CD4-positive, alpha-beta T cell (primary cell): ENCODE measurements at regions not wholly inside any gene's neighbourhood (a gene's known extent, or its start where the extent isn't known, plus 50 kb on each side); places are given as distances from the start of the nearest gene placed in this dataset.

Source experiments
- ATAC-seq: fragments of 200-7000 bp; cut with Tn5 transposase; one replicate; pipeline ENCODE4 v1.10.0; 2022; ENCODE audit warnings: mild to moderate bottlenecking; ENCODE audit not compliant: poor library complexity
- CTCF ChIA-PET: fragments of 350-600 bp; sonication (Branson Sonifier 250); formaldehyde crosslinking; loops from one replicate; lab custom pipeline; 2021; ENCODE audit warnings: antibody characterized with exemption, inconsistent platforms; lab: Charles Lee
- POLR2A ChIA-PET: fragments of 350-600 bp; sonication (Branson Sonifier 250); formaldehyde crosslinking; loops from one replicate; lab custom pipeline; 2021; ENCODE audit warnings: antibody characterized with exemption, inconsistent platforms; lab: Charles Lee
- DNase-seq, 14 experiments: peaks; one replicate each; pipeline ENCODE4 v3.0.0-alpha.2; 2013 to 2020; ENCODE audit warnings: mixed read lengths in 2 of 14
- H3K27ac ChIP-seq, 2 donors: one replicate each; pipeline versions ENCODE4 v1.5.1 to v1.7.0; 2013; ENCODE audit warnings: low read length in 2 of 2, low read depth in 1 of 2, mild to moderate bottlenecking in 1 of 2
- H3K27me3 ChIP-seq, 2 experiments: 1 replicate in 1 of 2; 2 replicates in 1 of 2; pipeline versions ENCODE4 v1.6.1 to v1.7.0; 2013; ENCODE audit warnings: low read length in 2 of 2, control low read depth in 1 of 2, mild to moderate bottlenecking in 1 of 2, moderate library complexity in 1 of 2; ENCODE audit not compliant: insufficient read depth in 2 of 2, control insufficient read depth in 1 of 2
- H3K36me3 ChIP-seq: one replicate; pipeline ENCODE4 v1.6.1; 2013; ENCODE audit warnings: low read length, control low read depth; ENCODE audit not compliant: insufficient read depth
- H3K4me1 ChIP-seq: one replicate; pipeline ENCODE4 v1.6.1; 2013; ENCODE audit warnings: low read length, control low read depth; ENCODE audit not compliant: insufficient read depth
- H3K4me3 ChIP-seq: one replicate; pipeline ENCODE4 v1.5.1; 2013; ENCODE audit warnings: mild to moderate bottlenecking, low read length, moderate library complexity
- H3K9me3 ChIP-seq, 2 experiments: 1 replicate in 1 of 2; 2 replicates in 1 of 2; pipeline versions ENCODE4 v1.6.1 to v1.7.0; 2013; ENCODE audit warnings: low read length in 2 of 2, mild to moderate bottlenecking in 2 of 2, control low read depth in 1 of 2, moderate library complexity in 1 of 2; ENCODE audit not compliant: control insufficient read depth in 1 of 2, insufficient read depth in 1 of 2
- H3K27ac Mint-ChIP-seq: one replicate; pipeline ENCODE4 v1.8.0; 2020; ENCODE audit warnings: mixed read lengths
- H3K27me3 Mint-ChIP-seq: one replicate; pipeline ENCODE4 v1.8.0; 2021; ENCODE audit warnings: mixed read lengths
- H3K36me3 Mint-ChIP-seq: one replicate; pipeline ENCODE4 v1.8.0; 2021; ENCODE audit warnings: low read depth, mixed read lengths
- H3K4me1 Mint-ChIP-seq: one replicate; pipeline ENCODE4 v1.8.0; 2021; ENCODE audit warnings: low read depth, mixed read lengths
- H3K4me3 Mint-ChIP-seq: one replicate; pipeline ENCODE4 v1.8.0; 2020; ENCODE audit warnings: mild to moderate bottlenecking, mixed read lengths
- H3K9me3 Mint-ChIP-seq: one replicate; pipeline ENCODE4 v1.8.0; 2020; ENCODE audit warnings: mixed read lengths
- intact Hi-C, 2 experiments: fragments of 100-400 bp; cut with DNase I in 1 of 2; cut with micrococcal nuclease in 1 of 2; formaldehyde crosslinking; loops; one replicate each; pipeline versions ENCODE4 v1.15.1 to v1.9.0; 2023 to 2025; cut with DNase I, micrococcal nuclease
- TF ChIP-seq, protein P1 (sequence below): fragments of 200-600 bp; IDR thresholded peaks from one replicate; pipeline ENCODE4 v1.8.0; 2022; ENCODE audit warnings: antibody characterized with exemption, mild to moderate bottlenecking

DNA sequence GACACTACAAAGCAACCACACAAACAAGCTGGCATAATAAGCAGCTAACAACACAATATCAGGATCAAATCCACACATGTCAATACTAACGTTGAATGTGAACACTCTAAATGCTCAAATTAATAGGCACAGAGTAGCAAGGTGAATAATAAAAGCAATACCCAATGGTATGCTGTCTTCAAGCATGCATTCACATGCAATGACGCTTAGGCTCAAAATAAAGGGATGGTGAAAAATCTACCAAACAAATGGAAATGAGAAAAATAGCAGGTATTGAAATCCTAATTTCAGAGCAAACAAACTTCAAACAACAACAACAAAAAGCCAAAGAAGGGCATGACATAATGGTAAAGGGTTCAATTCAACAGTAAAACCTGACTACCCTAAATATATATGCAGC is 74.0 kb upstream of the FAM47B start:
- Mint-ChIP-seq H3K27me3 (no peaks in the 10 kb centered on the region), H3K4me3 (no peak overlapping the region), H3K27ac (no peak overlapping the region), H3K9me3 (peaks cover 2% of the 10 kb centered on the region), H3K36me3 (no peaks in the 10 kb centered on the region), H3K4me1 (no peaks in the 10 kb centered on the region)
- H3K27me3 ChIP-seq, result no peaks in the 10 kb centered on the region
- TF ChIP-seq, protein P1, sequence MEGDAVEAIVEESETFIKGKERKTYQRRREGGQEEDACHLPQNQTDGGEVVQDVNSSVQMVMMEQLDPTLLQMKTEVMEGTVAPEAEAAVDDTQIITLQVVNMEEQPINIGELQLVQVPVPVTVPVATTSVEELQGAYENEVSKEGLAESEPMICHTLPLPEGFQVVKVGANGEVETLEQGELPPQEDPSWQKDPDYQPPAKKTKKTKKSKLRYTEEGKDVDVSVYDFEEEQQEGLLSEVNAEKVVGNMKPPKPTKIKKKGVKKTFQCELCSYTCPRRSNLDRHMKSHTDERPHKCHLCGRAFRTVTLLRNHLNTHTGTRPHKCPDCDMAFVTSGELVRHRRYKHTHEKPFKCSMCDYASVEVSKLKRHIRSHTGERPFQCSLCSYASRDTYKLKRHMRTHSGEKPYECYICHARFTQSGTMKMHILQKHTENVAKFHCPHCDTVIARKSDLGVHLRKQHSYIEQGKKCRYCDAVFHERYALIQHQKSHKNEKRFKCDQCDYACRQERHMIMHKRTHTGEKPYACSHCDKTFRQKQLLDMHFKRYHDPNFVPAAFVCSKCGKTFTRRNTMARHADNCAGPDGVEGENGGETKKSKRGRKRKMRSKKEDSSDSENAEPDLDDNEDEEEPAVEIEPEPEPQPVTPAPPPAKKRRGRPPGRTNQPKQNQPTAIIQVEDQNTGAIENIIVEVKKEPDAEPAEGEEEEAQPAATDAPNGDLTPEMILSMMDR, result no peak
- no peak overlapping the region for H3K27ac ChIP-seq
- no peak for ATAC-seq
- no peaks in the 10 kb centered on the region for H3K36me3 ChIP-seq
- no peak for DNase-seq
- H3K4me1 ChIP-seq, result no peaks in the 10 kb centered on the region
- H3K9me3 ChIP-seq, result no peaks in the 10 kb centered on the region
- ChIA-PET POLR2A (no interaction called here), CTCF (no interaction called here)
- intact Hi-C loops, result no loop called here
- no peak overlapping the region for H3K4me3 ChIP-seq

- H3K4me3 Mint-ChIP-seq, result no peak overlapping the region
- no peaks in the 10 kb centered on the region for H3K27me3 Mint-ChIP-seq
- Histone ChIP-seq H3K4me1 (no peaks in the 10 kb centered on the region), H3K36me3 (no peaks in the 10 kb centered on the region), H3K9me3 (no peaks in the 10 kb centered on the region), H3K27ac (no peak overlapping the region), H3K27me3 (no peaks in the 10 kb centered on the region), H3K4me3 (no peak overlapping the region)
- H3K4me1 Mint-ChIP-seq, result no peaks in the 10 kb centered on the region
- intact Hi-C loops, result no loop called here
- peaks cover 2% of the 10 kb centered on the region for H3K9me3 Mint-ChIP-seq
- H3K36me3 Mint-ChIP-seq, result no peaks in the 10 kb centered on the region
- no peak overlapping the region for H3K27ac Mint-ChIP-seq
- ATAC-seq (no peak), DNase-seq (no peak)
- ChIA-PET POLR2A (no interaction called here), CTCF (interaction anchor here (1.0 kb wide), 1 partner anchor 11 kb away, joined by 3 read pairs; no protein-coding TSS in a partner anchor)
- TF ChIP-seq, protein P1, result no peak
These were observed 68.9 kb upstream of the FAM47B start for GRCh38 chrX:34873500-34874225.

- Histone ChIP-seq H3K9me3 (no peaks in the 10 kb centered on the region), H3K27me3 (no peaks in the 10 kb centered on the region), H3K36me3 (no peaks in the 10 kb centered on the region), H3K27ac (no peak overlapping the region), H3K4me1 (no peaks in the 10 kb centered on the region), H3K4me3 (no peak overlapping the region)
- POLR2A ChIA-PET, result no interaction called here
- intact Hi-C loops, result no loop called here
- no peaks in the 10 kb centered on the region for H3K27me3 Mint-ChIP-seq
- H3K4me1 Mint-ChIP-seq, result no peaks in the 10 kb centered on the region
- TF ChIP-seq, protein P1, result no peak
- ATAC-seq (no peak), DNase-seq (no peak)
- H3K4me3 Mint-ChIP-seq, result no peak overlapping the region
- no peaks in the 10 kb centered on the region for H3K36me3 Mint-ChIP-seq
- peaks cover 2% of the 10 kb centered on the region for H3K9me3 Mint-ChIP-seq
- H3K27ac Mint-ChIP-seq, result no peak overlapping the region
- CTCF ChIA-PET, result interaction anchor here (1.0 kb wide), 1 partner anchor 10 kb away, joined by 3 read pairs; no protein-coding TSS in a partner anchor
These were observed 67.8 kb upstream of the FAM47B start for GRCh38 chrX:34874763-34875162.
